ENCODE measurements at regions not wholly inside any gene's neighbourhood (a gene's known extent, or its start where the extent isn't known, plus 50 kb on each side); places are given as distances from the start of the nearest gene placed in this dataset.

- TF ChIP-seq ZBTB49 (CRISPR knock-in tag; IDR thresholded peaks at IDR 0.05; ENCODE audit: borderline replicate concordance) (no peak), RFX3 (CRISPR knock-in tag; IDR thresholded peaks at IDR 0.05) (no peak), ZNF572 (CRISPR knock-in tag; IDR thresholded peaks at IDR 0.05) (no peak), ZNF350 (CRISPR knock-in tag; IDR thresholded peaks at IDR 0.05; ENCODE audit: borderline replicate concordance, low read depth) (peak; percentile 65; the same call in 1 of the 2 replicates), IRF9 (CRISPR knock-in tag; IDR thresholded peaks at IDR 0.05; ENCODE audit: borderline replicate concordance) (no peak), ZNF282 (IDR thresholded peaks at IDR 0.05; ENCODE audit: partially characterized antibody) (no peak), BATF2 (CRISPR knock-in tag; IDR thresholded peaks at IDR 0.05) (no peak), ARNT2 (CRISPR knock-in tag; IDR thresholded peaks at IDR 0.05; ENCODE audit: low read depth) (no peak), ZNF770 (CRISPR knock-in tag; IDR thresholded peaks at IDR 0.05) (no peak), ZNF747 (CRISPR knock-in tag; IDR thresholded peaks at IDR 0.05; ENCODE audit: borderline replicate concordance) (no peak; the same call in none of the 2 replicates), PBX2 (CRISPR knock-in tag; IDR thresholded peaks at IDR 0.05) (no peak), THAP7 (CRISPR knock-in tag; IDR thresholded peaks at IDR 0.05) (peak; percentile 57; the same call in 1 of the 2 replicates), HIVEP1 (CRISPR knock-in tag; IDR thresholded peaks at IDR 0.05) (no peak), SNAPC4 (CRISPR knock-in tag; IDR thresholded peaks at IDR 0.05) (no peak)
Observed at GRCh38 chr6:27687154-27688013, 214.5 kb upstream of the ZNF184 start (continued).

All from HepG2 (cell line).